GM12878 (cell line): ENCODE measurements at regions not wholly inside any gene's neighbourhood (a gene's known extent, or its start where the extent isn't known, plus 50 kb on each side); places are given as distances from the start of the nearest gene placed in this dataset.

Experiments
- ATAC-seq: fragments of 200-7000 bp; cut with Tn5 transposase; 3 replicates; pipeline ENCODE4 v1.9.1; 2020; ENCODE audit warnings: mild to moderate bottlenecking, moderate library complexity
- BruUV-seq: library from RNA; stranded (reverse); fragments of 400-500 nt; replicated peaks from 2 replicates; lab custom pipeline; 2021; lab: Mats Ljungman, UMichigan
- CTCF ChIA-PET: fragments of 300-600 bp; sonication (Branson Sonifier 250); formaldehyde crosslinking; extraction: SDS; loops from one replicate; lab custom pipeline; 2021; ENCODE audit warnings: inconsistent platforms; lab: Yijun Ruan, JAX
- POLR2A ChIA-PET: fragments of 350-600 bp; formaldehyde crosslinking; extraction: SDS; loops from one replicate; lab custom pipeline; 2021; ENCODE audit warnings: inconsistent platforms; lab: Charles Lee
- RAD21 ChIA-PET: fragments of 300-600 bp; sonication (Branson Sonifier 250); formaldehyde crosslinking; loops from one replicate; lab custom pipeline; 2023; ENCODE audit warnings: antibody characterized with exemption; ENCODE audit not compliant: unreplicated experiment; lab: Charles Lee
- SMC1A ChIA-PET: fragments of 300-600 bp; sonication (Branson Sonifier 250); formaldehyde crosslinking; loops from one replicate; lab custom pipeline; 2023; ENCODE audit not compliant: unreplicated experiment, uncharacterized antibody; lab: Charles Lee
- DNase-seq: peaks from one replicate; pipeline ENCODE4 v3.0.0-alpha.2; 2011; ENCODE audit warnings: low read depth, low spot score
- FAIRE-seq: peaks from 3 replicates; lab custom pipeline; 2011; peaks lifted over from hg19 to GRCh38; lab: Jason Lieb, UNC
- H2AFZ ChIP-seq: 2 replicates; pipeline ENCODE4 v1.6.0; 2011; ENCODE audit warnings: low read depth, low read length, control low read depth; ENCODE audit not compliant: control insufficient read depth
- H3K27ac ChIP-seq: 2 replicates; pipeline ENCODE4 v1.5.1; 2011; ENCODE audit warnings: control low read depth; ENCODE audit not compliant: control insufficient read depth, insufficient read depth
- H3K27me3 ChIP-seq, 2 experiments: replicated peaks in 1 of 2; 2 replicates each; pipeline versions ENCODE4 v1.6.0 to v1.6.1; 2011; ENCODE audit warnings: low read length in 1 of 2; ENCODE audit not compliant: control insufficient read depth in 2 of 2, insufficient read depth in 2 of 2
- H3K36me3 ChIP-seq, 2 experiments: 2 replicates each; pipeline ENCODE4 v1.5.1; 2011; ENCODE audit warnings: low read length in 1 of 2; ENCODE audit not compliant: control insufficient read depth in 2 of 2, insufficient read depth in 2 of 2
- H3K4me1 ChIP-seq: 2 replicates; pipeline ENCODE4 v1.6.1; 2011; ENCODE audit warnings: mild to moderate bottlenecking, low read length, moderate library complexity, mixed read lengths; ENCODE audit not compliant: control insufficient read depth, insufficient read depth
- H3K4me2 ChIP-seq: 2 replicates; pipeline ENCODE4 v1.6.0; 2011; ENCODE audit warnings: control low read depth; ENCODE audit not compliant: control insufficient read depth, insufficient read depth
- H3K4me3 ChIP-seq: fragments of 200-600 bp; sonication (generic); 2 replicates; pipeline ENCODE4 v1.5.1; 2016
- H3K79me2 ChIP-seq: 2 replicates; pipeline ENCODE4 v1.6.0; 2011; ENCODE audit warnings: low read length; ENCODE audit not compliant: control insufficient read depth, insufficient read depth
- H3K9ac ChIP-seq: 2 replicates; pipeline ENCODE4 v1.8.0; 2011; ENCODE audit warnings: low read length, control low read depth, mixed read lengths; ENCODE audit not compliant: control insufficient read depth, insufficient read depth
- H3K9me3 ChIP-seq: replicated peaks from 3 replicates; pipeline ENCODE4 v1.5.1; 2011; ENCODE audit warnings: mild to moderate bottlenecking, low read length; ENCODE audit not compliant: control insufficient read depth, insufficient read depth
- H4K20me1 ChIP-seq: 2 replicates; pipeline ENCODE4 v1.6.0; 2011; ENCODE audit not compliant: control insufficient read depth, insufficient read depth
- E4F1 ChIP-seq: fragments of 450-650 bp; IDR thresholded peaks from 2 replicates; pipeline ENCODE4 v1.6.1; 2018; ENCODE audit warnings: borderline replicate concordance, mild to moderate bottlenecking; ENCODE audit not compliant: partially characterized antibody
- HDAC6 ChIP-seq: fragments of 200-600 bp; sonication (generic); IDR thresholded peaks from one replicate; pipeline ENCODE4 v1.8.0; 2017; ENCODE audit warnings: antibody characterized with exemption; ENCODE audit not compliant: unreplicated experiment
- MAX ChIP-seq: IDR thresholded peaks from 2 replicates; pipeline ENCODE4 v1.6.1; 2012; ENCODE audit warnings: low read depth, low read length, improper control_type of control experiment
- MYB ChIP-seq: fragments of 150-350 bp; IDR thresholded peaks from 2 replicates; pipeline ENCODE4 v1.6.1; 2014; ENCODE audit warnings: mild to moderate bottlenecking, low read depth, low read length, borderline replicate concordance
- PAX8 ChIP-seq: fragments of 450-650 bp; IDR thresholded peaks from 2 replicates; pipeline ENCODE4 v1.6.1; 2017; ENCODE audit warnings: mild to moderate bottlenecking, moderate library complexity
- POLR2A ChIP-seq: IDR thresholded peaks from 2 replicates; pipeline ENCODE4 v1.6.1; 2011; ENCODE audit warnings: low read depth, mild to moderate bottlenecking, low read length
- REST ChIP-seq: IDR thresholded peaks from 2 replicates; pipeline ENCODE4 v1.6.1; 2012; ENCODE audit warnings: mild to moderate bottlenecking, low read depth, low read length
- SIX5 ChIP-seq: IDR thresholded peaks from 2 replicates; pipeline ENCODE4 v1.6.1; 2011; ENCODE audit warnings: mild to moderate bottlenecking, low read depth, low read length, moderate library complexity; ENCODE audit not compliant: severe bottlenecking
- USF1 ChIP-seq: IDR thresholded peaks from 2 replicates; pipeline ENCODE4 v1.6.1; 2011; ENCODE audit warnings: borderline replicate concordance, low read depth, mild to moderate bottlenecking, moderate library complexity, mixed read lengths, low read length; ENCODE audit not compliant: insufficient read depth; ENCODE audit errors: extremely low read length
- ZNF592 ChIP-seq: fragments of 450-650 bp; IDR thresholded peaks from 2 replicates; pipeline ENCODE4 v1.6.1; 2017; ENCODE audit warnings: mild to moderate bottlenecking, moderate library complexity
- WGBS: methylation state at CpG from one replicate; pipeline ENCODE4 v1.1.6; 2016; ENCODE audit warnings: low lambda C conversion rate; ENCODE audit not compliant: insufficient replicate concordance, insufficient coverage; ENCODE audit errors: missing lambda C conversion rate; 5-methylcytosine and 5-hydroxymethylcytosine counted together
- in situ Hi-C: fragments of 300-500 bp; cut with MboI; formaldehyde crosslinking; loops from 9 replicates; pipeline ENCODE4 v1.14.3; 2018; ENCODE audit warnings: mixed read lengths
- intact Hi-C: fragments of 100-400 bp; cut with micrococcal nuclease; formaldehyde crosslinking; loops from one replicate; pipeline ENCODE4 v1.14.2; 2022; ENCODE audit not compliant: unreplicated experiment

GRCh38 chr22:49232319-49233067 lies 595.2 kb downstream of the BRD1 start:
- no peak for FAIRE-seq
- POLR2A ChIA-PET: no interaction called here

More at GRCh38 chr22:49232319-49233067, 595.2 kb downstream of the BRD1 start:
- no peaks in the 10 kb centered on the region for H3K4me1 ChIP-seq
- H3K36me3 ChIP-seq: no peaks in the 10 kb centered on the region
- H4K20me1 ChIP-seq: no peaks in the 10 kb centered on the region
- no peaks in the 10 kb centered on the region for H3K79me2 ChIP-seq
- no peak overlapping the region for H2AFZ ChIP-seq
- H3K9me3 ChIP-seq: no peaks in the 10 kb centered on the region; the same call in 2 of the 3 replicates
- TF ChIP-seq ZNF592 (no peak), HDAC6 (no peak), REST (no peak), POLR2A (no peak), USF1 (no peak), SIX5 (no peak), PAX8 (no peak), E4F1 (no peak), MAX (no peak), MYB (no peak)
- ATAC-seq (no peak), DNase-seq (no peak)
- intact Hi-C loops: no loop called here
- H3K9ac ChIP-seq: no peak overlapping the region
- in situ Hi-C loops: no loop called here
- BruUV-seq: no TSS peak
- no peak overlapping the region for H3K4me3 ChIP-seq
- ChIA-PET RAD21 (no interaction called here), SMC1A (no interaction called here), CTCF (no interaction called here)
- whole genome bisulfite sequencing: 48% methylated on average over 22 of the region's 23 CpGs
- H3K27ac ChIP-seq: no peak overlapping the region
- H3K4me2 ChIP-seq: no peak overlapping the region
- H3K27me3 ChIP-seq: no peaks in the 10 kb centered on the region
